ENCODE measurements at regions not wholly inside any gene's neighbourhood (a gene's known extent, or its start where the extent isn't known, plus 50 kb on each side); places are given as distances from the start of the nearest gene placed in this dataset.

DNA sequence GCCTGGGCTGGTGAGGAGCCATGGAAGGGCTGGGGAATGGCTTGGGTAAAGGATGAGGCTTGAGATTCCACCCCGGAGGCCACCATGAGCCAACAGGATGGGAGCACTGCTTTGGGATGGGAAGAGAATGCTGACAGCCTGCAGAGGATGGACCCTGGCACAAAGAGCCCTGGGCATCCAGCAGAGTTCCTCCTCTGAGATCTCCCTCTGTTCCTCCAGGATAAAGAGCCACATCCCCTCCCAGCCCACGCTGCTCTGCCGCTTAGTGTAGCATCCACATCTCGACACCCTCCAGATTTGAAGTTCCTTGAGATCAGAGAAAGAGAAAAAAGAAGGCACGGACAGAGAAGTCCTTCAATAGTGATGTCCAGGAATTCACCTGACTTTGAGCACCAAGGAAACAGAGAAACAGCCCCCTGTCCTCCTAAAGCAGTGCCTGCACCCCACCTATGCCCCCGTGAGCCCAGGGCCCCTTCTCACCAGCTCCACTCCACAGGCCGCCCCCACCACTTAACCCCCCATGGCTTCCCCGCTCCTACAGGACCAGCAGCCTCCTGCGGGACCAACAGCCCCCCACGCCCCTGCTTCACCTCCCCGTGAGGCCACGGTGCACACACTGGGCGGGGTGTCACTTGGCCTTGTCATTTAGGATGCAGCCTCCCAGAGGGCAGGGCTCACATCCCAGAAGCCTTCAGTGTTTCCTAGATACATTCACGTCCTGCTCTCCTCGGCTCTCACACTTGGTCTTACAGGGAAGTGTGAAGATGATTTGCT is 180.5 kb downstream of the SHANK2 start:
- Histone ChIP-seq H3K9me3 (ENCODE audit: insufficient read depth in 2 of 2, low read depth in 1 of 2, low read length in 1 of 2) (peaks cover 0 to 6% of the 10 kb centered on the region in 2 experiments; a peak in 1 of 4 replicates), H3K23me2 (ENCODE audit: low read depth, low read length) (peaks cover 13% of the 10 kb centered on the region; the same call in 1 of the 2 replicates), H2BK5ac (ENCODE audit: low read depth, low read length) (no peak overlapping the region), H3K4me2 (ENCODE audit: insufficient read depth in 1 of 2, low read depth in 2 of 2, low read length in 2 of 2) (no peak overlapping the region), H3K27ac (ENCODE audit: low read depth, low read length) (no peak overlapping the region), H2BK20ac (ENCODE audit: low read length) (no peak overlapping the region), H4K20me1 (replicated peaks in 1 of 2; ENCODE audit: control insufficient read depth in 1 of 2, insufficient read depth in 2 of 2, low read length in 2 of 2) (peaks cover 1 to 17% of the 10 kb centered on the region in 2 experiments), H3K79me1 (ENCODE audit: low read depth, low read length) (peaks cover 2% of the 10 kb centered on the region; the same call in 1 of the 2 replicates), H3K18ac (ENCODE audit: extremely low read depth, low read length) (no peak overlapping the region), H3K79me2 (ENCODE audit: control insufficient read depth in 1 of 2, insufficient read depth in 2 of 2, low read length in 2 of 2) (peaks cover 5 to 14% of the 10 kb centered on the region in 2 experiments; a peak in 3 of 4 replicates), H4K8ac (ENCODE audit: extremely low read depth, insufficient read depth, low read length) (no peak overlapping the region), H2BK15ac (ENCODE audit: low read length) (no peak overlapping the region), H3K14ac (ENCODE audit: insufficient read length) (no peak overlapping the region), H3K4ac (replicated peaks; ENCODE audit: insufficient read length, low read depth, low read length) (no peak overlapping the region), H3K36me3 (ENCODE audit: control insufficient read depth in 2 of 4, insufficient read depth in 4 of 4, low read length in 3 of 4) (peaks cover 0 to 6% (median 2%) of the 10 kb centered on the region in 4 experiments; a peak in 3 of 8 replicates), H2BK12ac (ENCODE audit: low read depth, low read length) (no peak overlapping the region), H3K27me3 (replicated peaks in 1 of 4; ENCODE audit: control insufficient read depth in 3 of 4, extremely low read depth in 1 of 4, insufficient read depth in 3 of 4, low read length in 3 of 4) (no peaks in the 10 kb centered on the region), H3K4me1 (replicated peaks in 1 of 4; ENCODE audit: control insufficient read depth in 3 of 4, insufficient read depth in 4 of 4, low read length in 3 of 4) (no peaks in the 10 kb centered on the region; a peak in 2 of 7 replicates), H3K23ac (ENCODE audit: insufficient read length) (no peak overlapping the region), H3K56ac (replicated peaks; ENCODE audit: insufficient read length, low read depth, low read length) (no peak overlapping the region), H2AK5ac (ENCODE audit: low read depth, low read length) (no peak overlapping the region), H2AFZ (ENCODE audit: low read length) (no peak overlapping the region), H4K5ac (ENCODE audit: insufficient read length, low read depth, low read length) (no peak overlapping the region), H3K4me3 (ENCODE audit: extremely low read depth in 1 of 4, insufficient read depth in 2 of 4, low read depth in 3 of 4, low read length in 4 of 4) (no peak overlapping the region), H2BK120ac (replicated peaks; ENCODE audit: low read depth, low read length) (no peak overlapping the region), H3K9ac (replicated peaks in 1 of 4; ENCODE audit: extremely low read depth in 1 of 4, low read depth in 3 of 4, low read length in 3 of 4) (no peak overlapping the region), H4K91ac (replicated peaks; ENCODE audit: insufficient read length, low read length) (no peak overlapping the region)
- no peak for DNase-seq (ENCODE audit: low read depth in 1 of 2, low spot score in 2 of 2)
- no peak for FAIRE-seq
- 88% methylated on average over 15 of the region's 15 CpGs; no CpG with 5 or more reads in 1 of the 2 experiments for WGBS, 2 experiments (ENCODE audit: extremely low coverage in 1 of 2, insufficient coverage in 1 of 2, insufficient read length in 1 of 2, insufficient replicate concordance in 2 of 2, low coverage in 1 of 2, low lambda C conversion rate in 2 of 2, missing lambda C conversion rate in 1 of 2)
- CTCF ChIA-PET (ENCODE audit: partially characterized antibody) = interaction anchor here (1.8 kb wide), 1 partner anchor 10 kb away, joined by 5 read pairs; no protein-coding TSS in a partner anchor
- no peak for TF ChIP-seq SUZ12 (IDR thresholded peaks at IDR 0.05; ENCODE audit: low read length)
- TF ChIP-seq EZH2 (IDR thresholded peaks at IDR 0.05; ENCODE audit: low read depth, low read length, severe bottlenecking) = no peak
- POLR2A ChIA-PET (ENCODE audit: partially characterized antibody) = no interaction called here

Data from H1 (cell line).